Endothelial cell of umbilical vein (primary cell): ENCODE measurements at regions not wholly inside any gene's neighbourhood (a gene's known extent, or its start where the extent isn't known, plus 50 kb on each side); places are given as distances from the start of the nearest gene placed in this dataset.
"Not testable (repeated sequence)": the region's sequence is repeated elsewhere in the genome, so short reads cannot be mapped to it uniquely, and the experiment has no call there.

Experiments used
- BruUV-seq: library from RNA; stranded (reverse); fragments of 400-500 nt; replicated peaks from 2 replicates; lab custom pipeline; 2021; lab: Mats Ljungman, UMichigan
- CTCF ChIA-PET: fragments of 300-600, 350-600 bp; sonication (Branson Sonifier 250); formaldehyde crosslinking; loops from one replicate; lab custom pipeline; 2021; ENCODE audit warnings: antibody characterized with exemption, inconsistent platforms; lab: Charles Lee
- POLR2A ChIA-PET: fragments of 300-600, 350-600 bp; sonication (Branson Sonifier 250); formaldehyde crosslinking; loops from one replicate; lab custom pipeline; 2021; ENCODE audit warnings: antibody characterized with exemption, inconsistent platforms; lab: Charles Lee
- DNase-seq: peaks from one replicate; pipeline ENCODE4 v3.0.0-alpha.2; 2011; ENCODE audit warnings: low read depth, low spot score
- FAIRE-seq: peaks from 2 replicates; lab custom pipeline; 2011; peaks lifted over from hg19 to GRCh38; lab: Jason Lieb, UNC
- H2AFZ ChIP-seq: 2 replicates; pipeline ENCODE4 v1.6.0; 2012; ENCODE audit warnings: low read depth, low read length, control low read depth, inconsistent platforms
- H3K27ac ChIP-seq: 2 replicates; pipeline ENCODE4 v1.5.1; 2011; ENCODE audit warnings: low read depth, mild to moderate bottlenecking, control low read depth, low read length, moderate library complexity; ENCODE audit not compliant: insufficient read depth
- H3K27me3 ChIP-seq, 2 experiments: 2 replicates each; pipeline versions ENCODE4 v1.6.0 to v1.6.1; 2011; ENCODE audit warnings: low read length in 2 of 2, mixed read lengths in 1 of 2; ENCODE audit not compliant: control insufficient read depth in 2 of 2, insufficient read depth in 2 of 2
- H3K36me3 ChIP-seq, 2 experiments: 2 replicates in 1 of 2; 3 replicates in 1 of 2; pipeline ENCODE4 v1.5.1; 2011; ENCODE audit warnings: low read length in 2 of 2, mild to moderate bottlenecking in 1 of 2, moderate library complexity in 1 of 2; ENCODE audit not compliant: control insufficient read depth in 2 of 2, insufficient read depth in 2 of 2; ENCODE audit errors: extremely low read depth in 1 of 2
- H3K4me1 ChIP-seq: 3 replicates; pipeline ENCODE4 v1.5.1; 2011; ENCODE audit warnings: mild to moderate bottlenecking, low read length; ENCODE audit not compliant: control insufficient read depth, insufficient read depth; ENCODE audit errors: extremely low read depth
- H3K4me2 ChIP-seq: 2 replicates; pipeline ENCODE4 v1.6.1; 2011; ENCODE audit warnings: low read length, control low read depth, mixed read lengths; ENCODE audit not compliant: insufficient read depth
- H3K4me3 ChIP-seq, 3 experiments: fragments of 200-600 bp in 1 of 3; sonication (generic), shearing (Covaris generic) in 1 of 3; replicated peaks in 1 of 3; 2 replicates each; pipeline ENCODE4 v1.5.1; 2011 to 2016; ENCODE audit warnings: control low read depth in 3 of 3, low read length in 3 of 3, mild to moderate bottlenecking in 2 of 3, inconsistent platforms in 1 of 3, low read depth in 1 of 3, moderate library complexity in 1 of 3; ENCODE audit not compliant: insufficient read depth in 1 of 3
- H3K79me2 ChIP-seq: 2 replicates; pipeline ENCODE4 v1.6.0; 2012; ENCODE audit warnings: low read length, inconsistent platforms; ENCODE audit not compliant: control insufficient read depth, insufficient read depth
- H3K9ac ChIP-seq: replicated peaks from 2 replicates; pipeline ENCODE3; 2011; ENCODE audit warnings: low read length, control low read depth; ENCODE audit not compliant: insufficient read depth; ENCODE audit errors: extremely low read depth
- H3K9me1 ChIP-seq: replicated peaks from 3 replicates; pipeline ENCODE4 v1.6.0; 2011; ENCODE audit warnings: mild to moderate bottlenecking, low read length; ENCODE audit not compliant: control insufficient read depth, insufficient read depth; ENCODE audit errors: extremely low read depth
- H3K9me3 ChIP-seq: replicated peaks from 2 replicates; pipeline ENCODE4 v1.5.1; 2012; ENCODE audit warnings: low read length, inconsistent platforms; ENCODE audit not compliant: control insufficient read depth, insufficient read depth
- H4K20me1 ChIP-seq: replicated peaks from 2 replicates; pipeline ENCODE3; 2011; ENCODE audit warnings: mild to moderate bottlenecking, low read length; ENCODE audit not compliant: control insufficient read depth, insufficient read depth; ENCODE audit errors: extremely low read depth
- dilution Hi-C: fragments of 300-500 bp; cut with MboI; formaldehyde crosslinking; loops from one replicate; pipeline ENCODE4 v1.15.0; 2019; ENCODE audit warnings: low sequenced_read_pairs; ENCODE audit not compliant: extremely low pct_ligation_motif_present
- intact Hi-C: fragments of 100-400 bp; cut with micrococcal nuclease; formaldehyde crosslinking; loops from one replicate; pipeline ENCODE4 v1.10.0; 2022

GRCh38 chr21:9652819-9653218, 868.6 kb upstream of the TPTE start:
- BruUV-seq, H2AFZ ChIP-seq, DNase-seq, H3K9ac ChIP-seq, CTCF ChIA-PET, H3K4me2 ChIP-seq, H3K9me1 ChIP-seq, H4K20me1 ChIP-seq, H3K27ac ChIP-seq, FAIRE-seq, H3K79me2 ChIP-seq, dilution Hi-C loops, intact Hi-C loops, H3K36me3 ChIP-seq, H3K27me3 ChIP-seq, POLR2A ChIA-PET, H3K4me3 ChIP-seq, H3K4me1 ChIP-seq: not testable (repeated sequence)
- H3K9me3 ChIP-seq, result peaks cover 12% of the 10 kb centered on the region

GRCh38 chr21:9655221-9655620, 866.2 kb upstream of the TPTE start:
- H3K4me3 ChIP-seq, DNase-seq, H4K20me1 ChIP-seq, H3K27ac ChIP-seq, H2AFZ ChIP-seq, H3K9me1 ChIP-seq, H3K4me2 ChIP-seq, dilution Hi-C loops, H3K4me1 ChIP-seq, POLR2A ChIA-PET, H3K36me3 ChIP-seq, intact Hi-C loops, H3K27me3 ChIP-seq, H3K9ac ChIP-seq, H3K79me2 ChIP-seq, CTCF ChIA-PET, BruUV-seq, FAIRE-seq: not testable (repeated sequence)
- H3K9me3 ChIP-seq, result peaks cover 11% of the 10 kb centered on the region

- H3K27ac ChIP-seq, H3K79me2 ChIP-seq, H3K4me3 ChIP-seq, BruUV-seq, H3K36me3 ChIP-seq, H3K9me1 ChIP-seq, H3K9ac ChIP-seq, H4K20me1 ChIP-seq, H2AFZ ChIP-seq, H3K27me3 ChIP-seq, H3K4me2 ChIP-seq, DNase-seq, FAIRE-seq, POLR2A ChIA-PET, H3K4me1 ChIP-seq, intact Hi-C loops, CTCF ChIA-PET, H3K9me3 ChIP-seq, dilution Hi-C loops: not testable (repeated sequence)
Observed at GRCh38 chr21:9656455-9656854, 864.9 kb upstream of the TPTE start.

- dilution Hi-C loops, CTCF ChIA-PET, H3K4me2 ChIP-seq, H3K4me1 ChIP-seq, BruUV-seq, H4K20me1 ChIP-seq, H3K36me3 ChIP-seq, POLR2A ChIA-PET, H3K4me3 ChIP-seq, FAIRE-seq, H3K9me3 ChIP-seq, intact Hi-C loops, H3K27me3 ChIP-seq, H3K27ac ChIP-seq, H3K79me2 ChIP-seq, H3K9me1 ChIP-seq, H2AFZ ChIP-seq, H3K9ac ChIP-seq, DNase-seq: not testable (repeated sequence)
Observed at GRCh38 chr21:9657779-9658178, 863.6 kb upstream of the TPTE start.
